IgD-negative memory B cell (primary cell): ENCODE measurements at regions not wholly inside any gene's neighbourhood (a gene's known extent, or its start where the extent isn't known, plus 50 kb on each side); places are given as distances from the start of the nearest gene placed in this dataset.

Source experiments
- H3K27ac Mint-ChIP-seq, 3 donors: one replicate each; pipeline ENCODE4 v1.8.0; 2020 to 2022; ENCODE audit warnings: mild to moderate bottlenecking in 3 of 3, mixed read lengths in 3 of 3, moderate library complexity in 1 of 3
- H3K27me3 Mint-ChIP-seq: one replicate; pipeline ENCODE4 v1.8.0; 2021; ENCODE audit warnings: mixed read lengths
- H3K36me3 Mint-ChIP-seq: one replicate; pipeline ENCODE4 v1.8.0; 2020; ENCODE audit warnings: mild to moderate bottlenecking, mixed read lengths
- H3K4me1 Mint-ChIP-seq, 3 donors: one replicate each; pipeline ENCODE4 v1.8.0; 2020 to 2022; ENCODE audit warnings: mixed read lengths in 3 of 3, mild to moderate bottlenecking in 1 of 3
- H3K4me3 Mint-ChIP-seq, 4 donors: one replicate each; pipeline ENCODE4 v1.8.0; 2020 to 2022; ENCODE audit warnings: mild to moderate bottlenecking in 4 of 4, mixed read lengths in 4 of 4, moderate library complexity in 3 of 4
- H3K9me3 Mint-ChIP-seq, 3 donors: one replicate each; pipeline ENCODE4 v1.8.0; 2020 to 2021; ENCODE audit warnings: mixed read lengths in 3 of 3, mild to moderate bottlenecking in 1 of 3

DNA sequence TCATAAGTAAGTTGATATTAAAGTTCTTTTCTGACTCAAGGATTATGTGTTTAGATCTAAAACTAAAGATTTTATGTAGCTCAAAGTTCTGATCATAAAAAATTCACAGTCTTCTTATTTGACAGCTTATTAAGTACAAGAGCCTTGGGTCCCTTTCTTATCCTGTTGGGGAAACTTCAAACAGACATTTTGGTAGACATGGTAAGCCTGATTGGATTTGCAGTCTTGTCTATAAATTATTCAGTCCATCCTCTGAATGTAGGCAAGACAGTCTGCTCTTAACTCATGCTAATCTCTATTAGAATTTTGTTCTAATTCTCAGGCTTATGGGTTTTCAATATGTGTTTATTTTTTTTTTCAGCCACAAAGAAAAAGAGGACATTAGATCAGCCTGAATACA lies 1718.7 kb upstream of the SLC10A2 start:
- Mint-ChIP-seq H3K27ac (no peak overlapping the region), H3K36me3 (no peaks in the 10 kb centered on the region), H3K4me3 (no peak overlapping the region), H3K9me3 (peaks cover 0 to 1% (median 0%) of the 10 kb centered on the region in 3 donors), H3K4me1 (no peaks in the 10 kb centered on the region), H3K27me3 (peaks cover 2% of the 10 kb centered on the region)

DNA sequence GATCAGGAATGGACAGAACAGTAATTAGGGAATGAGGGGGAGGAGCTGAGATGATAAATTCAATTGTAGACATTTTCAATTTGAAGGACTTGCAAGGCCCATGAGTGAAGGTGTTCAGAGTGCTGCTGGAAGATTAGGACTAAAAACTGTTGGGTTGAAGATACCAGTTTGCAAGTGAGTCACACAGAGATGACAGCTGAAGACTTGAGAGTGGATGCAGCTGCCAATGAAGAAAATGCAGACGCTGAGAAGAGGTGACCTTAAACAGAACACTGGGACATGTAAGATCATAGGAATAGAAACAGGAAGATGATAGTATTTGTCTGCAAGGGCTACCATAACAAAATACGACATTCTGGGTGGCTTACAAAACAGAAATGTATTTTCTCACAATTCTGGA lies 1716.5 kb upstream of the SLC10A2 start:
- peaks cover 2% of the 10 kb centered on the region for H3K27me3 Mint-ChIP-seq
- H3K4me3 Mint-ChIP-seq = peak overlapping the region in 1 of 4 donors; percentile 49
- H3K4me1 Mint-ChIP-seq = no peaks in the 10 kb centered on the region
- no peaks in the 10 kb centered on the region for H3K36me3 Mint-ChIP-seq
- H3K9me3 Mint-ChIP-seq = no peaks in the 10 kb centered on the region
- no peak overlapping the region for H3K27ac Mint-ChIP-seq

DNA sequence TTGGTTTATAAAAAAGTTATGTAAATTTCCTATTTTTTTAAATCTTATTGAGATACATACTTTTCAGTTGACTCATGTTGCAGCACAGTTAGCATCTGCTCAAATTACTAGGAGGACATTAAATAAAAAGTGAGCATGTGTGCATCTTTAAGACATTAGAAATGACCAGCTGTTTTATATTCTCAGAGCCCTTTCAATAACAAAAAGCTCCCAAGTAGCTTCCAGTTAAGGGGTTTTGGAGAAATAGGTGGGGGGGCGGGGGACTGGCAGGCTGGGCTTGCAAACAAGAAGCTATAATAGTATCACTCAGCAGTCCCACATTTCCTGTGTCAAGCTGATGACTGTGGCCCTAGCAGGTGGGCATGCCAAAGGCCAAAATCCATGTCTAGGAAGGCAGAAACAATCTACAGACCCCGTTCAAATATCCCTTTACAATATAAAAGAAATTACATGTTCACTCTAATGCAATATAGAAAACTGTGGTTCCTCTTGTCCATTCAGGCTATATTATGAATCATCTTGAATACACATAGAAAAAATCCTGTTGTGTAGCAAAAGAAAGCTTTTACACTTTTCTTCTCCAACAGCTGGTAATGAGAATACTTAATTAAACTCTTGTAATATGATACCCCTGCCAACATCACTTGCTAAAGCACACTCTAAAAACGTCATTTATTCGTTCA lies 1713.2 kb upstream of the SLC10A2 start:
- H3K27me3 Mint-ChIP-seq = peaks cover 2% of the 10 kb centered on the region
- no peaks in the 10 kb centered on the region for H3K36me3 Mint-ChIP-seq
- no peak overlapping the region for H3K4me3 Mint-ChIP-seq
- H3K4me1 Mint-ChIP-seq = no peaks in the 10 kb centered on the region
- peaks cover 0 to 2% (median 0%) of the 10 kb centered on the region in 3 donors for H3K9me3 Mint-ChIP-seq
- H3K27ac Mint-ChIP-seq = no peak overlapping the region

DNA sequence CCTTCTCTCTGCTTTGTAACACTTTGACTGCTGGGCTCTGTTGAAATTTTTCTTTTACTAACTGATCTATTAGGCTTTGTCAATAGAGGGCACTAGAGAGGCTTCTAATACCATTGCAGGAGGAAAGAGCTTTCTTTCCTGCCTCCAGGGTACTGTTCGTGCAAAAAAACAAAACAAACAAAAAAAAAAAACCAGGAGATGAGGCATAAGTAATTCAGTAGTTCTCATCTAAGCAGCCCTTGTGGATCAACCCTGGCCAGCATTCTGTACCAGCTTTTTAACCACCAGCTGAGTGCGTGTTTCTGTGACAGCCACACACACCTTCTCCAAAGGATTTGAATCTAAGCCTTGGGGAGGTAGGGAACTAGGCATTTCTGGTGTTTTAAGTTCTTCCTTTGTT lies 1707.6 kb upstream of the SLC10A2 start:
- no peaks in the 10 kb centered on the region for H3K4me1 Mint-ChIP-seq
- no peak overlapping the region for H3K27ac Mint-ChIP-seq
- H3K27me3 Mint-ChIP-seq = no peaks in the 10 kb centered on the region
- H3K36me3 Mint-ChIP-seq = no peaks in the 10 kb centered on the region
- H3K9me3 Mint-ChIP-seq = peaks cover 0 to 2% (median 0%) of the 10 kb centered on the region in 3 donors
- no peak overlapping the region for H3K4me3 Mint-ChIP-seq

DNA sequence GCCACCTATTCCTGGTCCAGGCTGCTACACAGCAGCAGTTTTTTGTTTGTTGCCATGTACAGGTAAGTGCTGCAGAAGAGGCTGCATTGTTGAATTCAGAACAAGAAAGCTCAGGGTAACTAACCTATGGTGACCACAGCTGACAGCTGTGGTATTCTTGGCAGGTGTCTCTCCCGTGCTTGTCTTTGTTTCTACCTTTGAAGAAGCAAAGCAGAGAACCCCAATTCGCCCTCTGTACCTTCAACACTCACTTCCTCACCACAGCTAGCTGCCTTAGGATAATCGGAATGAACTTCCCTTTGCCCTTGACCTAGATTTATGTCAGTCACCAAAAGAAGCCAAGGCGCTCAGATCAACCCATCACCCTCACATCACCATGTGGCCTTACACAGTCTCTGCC lies 1703.3 kb upstream of the SLC10A2 start:
- no peaks in the 10 kb centered on the region for H3K36me3 Mint-ChIP-seq
- no peaks in the 10 kb centered on the region for H3K9me3 Mint-ChIP-seq
- H3K4me3 Mint-ChIP-seq = no peak overlapping the region
- no peak overlapping the region for H3K27ac Mint-ChIP-seq
- H3K4me1 Mint-ChIP-seq = no peaks in the 10 kb centered on the region
- no peaks in the 10 kb centered on the region for H3K27me3 Mint-ChIP-seq

DNA sequence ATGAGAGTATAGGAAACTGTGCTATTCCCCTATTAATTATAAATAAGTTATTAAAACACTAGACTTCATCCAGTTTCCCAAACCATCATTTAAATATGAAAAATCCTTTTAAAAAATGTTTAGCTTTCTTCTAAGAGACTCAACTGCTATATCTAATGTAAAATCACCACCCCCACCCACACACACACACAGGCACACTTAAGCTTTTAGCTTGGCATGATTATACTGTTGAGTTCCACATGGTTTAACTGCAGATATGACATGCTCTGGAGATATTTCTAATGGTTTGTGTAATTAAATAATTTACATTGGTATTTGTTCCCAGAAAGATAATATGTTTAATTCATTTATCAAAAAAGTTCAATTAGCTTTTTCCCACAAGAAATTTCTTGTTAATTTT lies 1700.1 kb upstream of the SLC10A2 start:
- Mint-ChIP-seq H3K27me3 (no peaks in the 10 kb centered on the region), H3K4me1 (no peaks in the 10 kb centered on the region), H3K27ac (no peak overlapping the region), H3K9me3 (peaks cover 0 to 4% (median 0%) of the 10 kb centered on the region in 3 donors), H3K4me3 (no peak overlapping the region), H3K36me3 (no peaks in the 10 kb centered on the region)

DNA sequence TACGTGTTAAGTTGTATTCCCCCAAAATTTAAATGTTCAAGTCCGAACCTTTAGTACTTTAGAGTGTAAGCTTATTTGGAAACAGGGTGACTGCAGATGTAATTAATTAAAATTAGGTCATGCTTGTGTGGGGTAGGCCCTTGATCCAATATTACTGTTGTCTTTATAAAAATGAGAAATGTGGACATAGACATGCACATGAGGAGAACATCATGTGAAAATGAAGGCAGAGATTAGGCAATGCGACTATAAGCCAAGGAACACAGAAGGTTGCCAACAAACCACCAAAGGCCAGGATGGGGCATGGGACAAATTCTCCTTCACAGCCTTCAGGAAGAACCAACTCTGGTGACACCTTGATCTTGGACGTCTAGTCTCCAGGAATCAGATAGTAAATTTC lies 1698.4 kb upstream of the SLC10A2 start:
- H3K4me3 Mint-ChIP-seq = no peak overlapping the region
- no peaks in the 10 kb centered on the region for H3K27me3 Mint-ChIP-seq
- H3K9me3 Mint-ChIP-seq = peaks cover 0 to 4% (median 0%) of the 10 kb centered on the region in 3 donors
- H3K27ac Mint-ChIP-seq = no peak overlapping the region
- no peaks in the 10 kb centered on the region for H3K4me1 Mint-ChIP-seq
- H3K36me3 Mint-ChIP-seq = no peaks in the 10 kb centered on the region

DNA sequence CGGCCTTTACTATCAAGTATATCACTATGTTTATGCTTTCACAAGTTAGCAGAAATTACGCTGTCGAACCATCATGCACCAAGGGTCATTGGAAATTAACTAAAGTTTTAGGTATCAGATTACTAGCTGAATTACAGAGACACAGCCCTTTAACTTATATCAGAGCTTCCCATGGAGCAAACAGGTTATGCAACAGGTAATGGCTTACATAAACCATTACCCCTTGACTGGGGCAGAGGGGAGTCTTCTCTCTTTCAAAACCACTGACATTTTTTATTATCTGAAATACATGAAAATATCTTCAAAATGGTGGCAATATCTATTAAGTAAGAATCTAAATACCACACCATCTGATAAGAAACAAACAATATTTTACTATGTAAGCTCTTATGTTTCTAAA lies 1692.9 kb upstream of the SLC10A2 start:
- Mint-ChIP-seq H3K4me1 (no peaks in the 10 kb centered on the region), H3K27me3 (no peaks in the 10 kb centered on the region), H3K27ac (no peak overlapping the region), H3K4me3 (no peak overlapping the region), H3K9me3 (peaks cover 0 to 4% (median 0%) of the 10 kb centered on the region in 3 donors), H3K36me3 (no peaks in the 10 kb centered on the region)

DNA sequence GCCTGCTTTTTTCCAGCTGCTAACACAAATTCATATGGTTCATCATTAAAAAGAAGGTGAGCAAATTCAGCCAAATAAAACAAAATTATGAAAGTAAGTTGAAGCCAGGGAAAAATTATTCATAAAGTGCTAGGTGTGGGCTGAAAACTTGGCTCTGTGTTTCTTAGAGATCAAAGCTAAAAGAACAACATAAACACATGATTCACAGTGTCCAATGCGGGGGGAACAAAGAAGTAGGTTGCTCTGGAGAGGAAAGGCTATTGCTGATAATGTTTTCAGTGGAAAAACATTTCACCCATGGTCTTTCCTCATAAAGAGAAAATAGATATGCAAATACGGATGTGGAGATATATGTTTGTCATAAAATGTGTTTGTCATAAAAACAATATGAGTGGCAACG lies 1691.5 kb upstream of the SLC10A2 start:
- H3K27ac Mint-ChIP-seq = no peak overlapping the region
- H3K9me3 Mint-ChIP-seq = peaks cover 0 to 3% (median 0%) of the 10 kb centered on the region in 3 donors
- H3K27me3 Mint-ChIP-seq = no peaks in the 10 kb centered on the region
- H3K36me3 Mint-ChIP-seq = no peaks in the 10 kb centered on the region
- H3K4me1 Mint-ChIP-seq = no peaks in the 10 kb centered on the region
- no peak overlapping the region for H3K4me3 Mint-ChIP-seq

DNA sequence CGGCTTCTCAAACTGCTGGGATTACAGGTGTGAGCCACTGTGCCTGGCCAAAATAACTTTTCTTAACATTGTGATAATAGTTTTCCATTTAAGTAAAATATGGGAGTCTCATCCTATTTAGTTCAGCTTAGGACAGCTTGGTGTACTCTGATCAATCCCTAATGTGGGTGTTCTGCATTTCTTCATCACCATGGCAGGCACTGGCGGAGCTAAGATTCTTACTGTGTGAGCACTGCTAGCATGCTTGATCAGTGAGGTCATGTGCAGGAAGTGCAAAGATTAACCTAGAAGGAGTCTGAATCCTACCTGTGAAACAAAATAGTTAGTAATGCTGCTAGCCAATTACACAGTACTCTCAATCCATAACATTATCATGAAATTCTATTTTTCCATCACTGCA lies 1684.2 kb upstream of the SLC10A2 start:
- H3K9me3 Mint-ChIP-seq = peaks cover 0 to 3% (median 0%) of the 10 kb centered on the region in 3 donors
- H3K4me3 Mint-ChIP-seq = no peak overlapping the region
- no peaks in the 10 kb centered on the region for H3K36me3 Mint-ChIP-seq
- H3K27ac Mint-ChIP-seq = no peak overlapping the region
- H3K27me3 Mint-ChIP-seq = no peaks in the 10 kb centered on the region
- H3K4me1 Mint-ChIP-seq = no peaks in the 10 kb centered on the region

DNA sequence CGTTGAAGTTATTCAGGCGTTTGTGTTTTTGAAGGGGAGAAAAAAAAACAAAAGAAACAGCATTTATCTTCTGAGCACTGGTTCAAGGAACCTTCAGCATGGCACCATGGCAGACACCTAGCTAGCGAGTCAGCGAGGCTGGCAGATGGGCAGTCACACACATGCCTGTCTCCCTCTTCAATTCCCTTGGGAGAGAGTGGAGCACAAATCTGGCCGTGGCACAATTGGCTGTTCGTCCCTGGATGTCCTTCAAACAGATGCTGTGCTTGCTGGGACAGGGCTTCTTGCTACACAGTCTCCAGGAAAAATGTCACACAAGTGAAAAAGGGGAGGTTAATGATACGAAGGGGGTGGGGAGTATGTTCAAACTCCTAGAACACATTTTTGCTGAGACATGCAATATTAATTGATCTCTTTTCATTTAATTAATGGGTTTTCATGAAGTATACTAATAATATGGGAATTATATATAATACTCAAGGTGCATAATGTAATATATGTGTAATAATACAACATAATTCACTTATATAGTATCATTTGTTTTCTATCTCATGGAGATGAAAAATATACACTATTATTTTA lies 1674.5 kb upstream of the SLC10A2 start:
- Mint-ChIP-seq H3K9me3 (no peaks in the 10 kb centered on the region), H3K4me1 (no peaks in the 10 kb centered on the region), H3K27ac (no peak overlapping the region), H3K36me3 (no peaks in the 10 kb centered on the region), H3K27me3 (no peaks in the 10 kb centered on the region), H3K4me3 (no peak overlapping the region)

DNA sequence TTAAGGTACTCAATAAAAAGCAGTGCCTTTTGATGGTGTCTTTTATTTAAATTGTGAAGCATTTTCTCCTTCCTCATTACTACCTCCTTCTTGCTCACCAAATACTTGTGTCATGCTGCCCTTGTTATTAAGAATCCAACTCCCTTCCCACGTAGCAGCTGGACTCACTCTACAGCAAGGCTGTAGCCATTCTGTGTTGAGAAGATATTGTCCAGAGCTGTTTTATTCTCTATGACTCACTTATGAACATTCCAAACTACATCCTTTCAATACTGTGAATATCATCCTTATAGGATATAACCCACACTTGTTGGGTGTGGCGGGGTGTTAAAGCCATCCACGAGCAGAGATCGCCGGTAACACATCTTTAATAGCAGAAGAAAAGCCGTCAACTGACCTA lies 1671.5 kb upstream of the SLC10A2 start:
- H3K4me1 Mint-ChIP-seq = no peaks in the 10 kb centered on the region
- H3K36me3 Mint-ChIP-seq = no peaks in the 10 kb centered on the region
- peaks cover 0 to 1% (median under 1%) of the 10 kb centered on the region in 3 donors for H3K9me3 Mint-ChIP-seq
- no peak overlapping the region for H3K4me3 Mint-ChIP-seq
- H3K27me3 Mint-ChIP-seq = no peaks in the 10 kb centered on the region
- H3K27ac Mint-ChIP-seq = no peak overlapping the region

DNA sequence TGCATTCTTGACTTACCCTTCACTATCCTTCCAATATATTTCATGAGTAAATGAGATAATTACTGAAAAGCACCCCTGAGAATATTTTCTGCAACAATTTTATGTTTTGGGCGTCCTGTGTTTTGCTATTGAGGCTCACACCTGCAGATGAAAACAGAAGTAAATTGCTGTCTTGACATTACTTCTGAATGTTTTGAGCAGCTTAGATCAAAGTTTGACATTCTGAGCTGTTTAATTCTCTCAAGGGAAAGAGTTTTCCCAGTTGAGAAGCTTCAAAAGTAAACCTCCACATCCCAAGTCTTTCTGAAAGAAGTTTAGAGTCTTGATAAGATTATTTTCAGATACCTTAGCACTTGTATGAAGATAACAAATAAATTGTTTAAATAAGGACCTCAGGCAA lies 1667.2 kb upstream of the SLC10A2 start:
- H3K4me3 Mint-ChIP-seq = no peak overlapping the region
- H3K27ac Mint-ChIP-seq = no peak overlapping the region
- peaks cover 2 to 6% (median 5%) of the 10 kb centered on the region in 3 donors for H3K9me3 Mint-ChIP-seq
- H3K36me3 Mint-ChIP-seq = no peaks in the 10 kb centered on the region
- no peaks in the 10 kb centered on the region for H3K27me3 Mint-ChIP-seq
- H3K4me1 Mint-ChIP-seq = no peaks in the 10 kb centered on the region

DNA sequence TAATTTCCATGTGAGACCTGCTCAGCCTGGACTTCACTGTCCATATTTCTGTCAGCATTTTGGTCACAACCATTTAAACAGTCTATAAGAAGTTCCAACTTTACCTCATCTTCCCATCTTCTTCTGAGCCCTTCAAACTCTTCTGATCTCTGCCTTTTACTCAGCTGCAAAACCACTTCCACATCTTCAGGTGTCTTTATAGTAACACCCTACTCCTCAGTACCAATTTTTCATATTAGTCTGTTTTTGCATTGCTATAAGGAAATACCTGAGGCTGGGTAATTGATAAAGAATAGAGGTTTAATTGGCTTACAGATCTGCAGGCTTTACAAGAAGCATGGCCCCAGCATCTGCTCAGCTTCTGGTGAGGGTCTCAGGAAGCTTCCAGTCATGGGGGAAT lies 1648.9 kb upstream of the SLC10A2 start:
- H3K27ac Mint-ChIP-seq = no peak overlapping the region
- H3K27me3 Mint-ChIP-seq = no peaks in the 10 kb centered on the region
- no peak overlapping the region for H3K4me3 Mint-ChIP-seq
- H3K4me1 Mint-ChIP-seq = no peaks in the 10 kb centered on the region
- H3K9me3 Mint-ChIP-seq = peaks cover 4 to 7% (median 7%) of the 10 kb centered on the region in 3 donors
- H3K36me3 Mint-ChIP-seq = peaks cover 1% of the 10 kb centered on the region

DNA sequence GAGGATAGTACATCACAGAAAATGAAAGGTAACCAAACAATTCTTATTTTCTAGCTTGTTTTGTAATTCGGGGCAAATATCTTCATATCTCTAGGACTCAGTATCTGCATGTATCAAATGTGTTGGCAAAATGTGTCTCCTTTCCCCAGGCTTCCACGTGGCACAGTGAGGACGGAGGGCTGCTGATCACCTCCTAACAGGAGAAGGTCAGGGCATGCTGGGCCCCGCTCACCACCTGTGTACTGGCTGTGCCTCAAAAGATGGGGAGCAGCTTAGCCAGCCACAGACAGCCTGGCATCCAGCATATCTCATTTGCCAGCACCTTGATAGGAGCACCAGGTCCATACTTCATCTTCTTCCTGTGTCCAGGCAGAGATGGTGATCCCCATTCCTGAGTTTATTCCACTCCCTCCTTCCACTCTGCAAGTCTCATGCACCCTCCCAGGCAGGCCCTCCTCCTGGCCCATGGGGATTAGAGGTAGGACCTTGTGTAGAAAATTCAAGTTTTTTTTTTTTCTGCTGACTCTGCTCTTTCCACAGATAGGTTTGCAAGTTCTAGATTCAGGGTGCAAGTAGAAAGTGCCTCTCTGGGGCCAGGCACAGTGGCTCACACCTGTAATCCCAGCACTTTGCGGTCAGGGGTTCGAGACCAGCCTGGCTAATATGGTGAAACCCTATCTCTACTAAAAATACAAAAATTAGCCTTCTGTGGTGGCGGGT lies 1639.0 kb upstream of the SLC10A2 start:
- Mint-ChIP-seq H3K36me3 (no peaks in the 10 kb centered on the region), H3K4me1 (no peaks in the 10 kb centered on the region), H3K27me3 (no peaks in the 10 kb centered on the region), H3K4me3 (no peak overlapping the region), H3K27ac (no peak overlapping the region), H3K9me3 (peaks cover 0 to 5% (median 4%) of the 10 kb centered on the region in 3 donors)

DNA sequence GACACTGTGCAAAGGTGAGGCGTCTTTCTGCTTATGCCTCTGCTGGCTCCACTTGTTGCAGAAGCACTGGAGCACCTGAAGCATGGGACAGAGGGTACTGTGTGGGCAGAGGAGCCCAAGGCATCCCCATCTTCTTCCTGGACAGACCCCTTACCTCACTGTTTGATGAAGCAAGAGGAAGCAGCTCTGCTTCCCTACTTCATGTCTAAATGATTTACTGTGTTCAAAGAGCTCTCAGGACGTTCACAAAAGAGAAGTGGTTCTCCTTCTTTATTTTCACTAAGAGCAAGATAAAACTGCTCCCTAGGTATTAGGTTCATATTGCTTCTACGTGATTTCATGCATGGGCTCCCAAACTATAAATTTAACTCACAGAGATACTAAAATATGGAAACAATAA lies 1635.4 kb upstream of the SLC10A2 start:
- H3K9me3 Mint-ChIP-seq = peaks cover 0 to 5% (median 4%) of the 10 kb centered on the region in 3 donors
- no peaks in the 10 kb centered on the region for H3K36me3 Mint-ChIP-seq
- H3K27me3 Mint-ChIP-seq = no peaks in the 10 kb centered on the region
- no peak overlapping the region for H3K4me3 Mint-ChIP-seq
- no peak overlapping the region for H3K27ac Mint-ChIP-seq
- peaks cover 0 to 1% (median 0%) of the 10 kb centered on the region in 3 donors for H3K4me1 Mint-ChIP-seq
